PC-9 (cell line): ENCODE measurements at regions not wholly inside any gene's neighbourhood (a gene's known extent, or its start where the extent isn't known, plus 50 kb on each side); places are given as distances from the start of the nearest gene placed in this dataset.
"Not testable (repeated sequence)": the region's sequence is repeated elsewhere in the genome, so short reads cannot be mapped to it uniquely, and the experiment has no call there.

ENCODE experiments used
- BruUV-seq: library from RNA; stranded (reverse); fragments of 400-500 nt; replicated peaks from 2 replicates; lab custom pipeline; 2021; lab: Mats Ljungman, UMichigan
- CTCF ChIA-PET: fragments of 300-600 bp; sonication (Branson Sonifier 250); formaldehyde crosslinking; loops from one replicate; lab custom pipeline; 2022; ENCODE audit warnings: antibody characterized with exemption; lab: Charles Lee
- POLR2A ChIA-PET: fragments of 300-600 bp; sonication (Branson Sonifier 250); formaldehyde crosslinking; loops from one replicate; lab custom pipeline; 2022; ENCODE audit warnings: antibody characterized with exemption; ENCODE audit not compliant: unreplicated experiment; lab: Charles Lee
- DNase-seq, 2 experiments: peaks; one replicate each; pipeline versions ENCODE4 v3.0.0 to v3.0.0-alpha.2; 2015 to 2022; ENCODE audit warnings: mixed read lengths in 1 of 2
- H2AFZ ChIP-seq: fragments of 200-600 bp; sonication (generic); 2 replicates; pipeline ENCODE4 v1.8.1; 2017; ENCODE audit warnings: antibody characterized with exemption
- H3F3A ChIP-seq: fragments of 200-600 bp; sonication (generic); 2 replicates; pipeline ENCODE4 v1.8.1; 2017; ENCODE audit warnings: antibody characterized with exemption, mild to moderate bottlenecking, low read depth; ENCODE audit not compliant: insufficient read depth
- H3K27ac ChIP-seq: fragments of 200-600 bp; sonication (generic); 2 replicates; pipeline ENCODE4 v1.6.1; 2016; ENCODE audit warnings: mixed run types
- H3K27me3 ChIP-seq: fragments of 200-600 bp; sonication (generic); 2 replicates; pipeline ENCODE4 v1.6.1; 2016; ENCODE audit warnings: low read depth, mixed run types; ENCODE audit not compliant: insufficient read depth
- H3K36me3 ChIP-seq: fragments of 200-600 bp; sonication (generic); 2 replicates; pipeline ENCODE4 v1.6.1; 2016; ENCODE audit warnings: low read depth, mixed run types
- H3K4me1 ChIP-seq: fragments of 200-600 bp; sonication (generic); replicated peaks from 2 replicates; pipeline ENCODE4 v1.6.1; 2016; ENCODE audit warnings: mixed run types; ENCODE audit not compliant: insufficient read depth
- H3K4me2 ChIP-seq: fragments of 200-600 bp; sonication (generic); 2 replicates; pipeline ENCODE4 v1.6.1; 2017; ENCODE audit warnings: mixed run types
- H3K4me3 ChIP-seq: fragments of 200-600 bp; sonication (generic); 2 replicates; pipeline ENCODE4 v1.6.1; 2016; ENCODE audit warnings: mixed run types
- H3K79me2 ChIP-seq: fragments of 200-600 bp; sonication (generic); 2 replicates; pipeline ENCODE4 v1.6.1; 2017; ENCODE audit warnings: low read depth, mixed run types
- H3K9me2 ChIP-seq: fragments of 200-600 bp; sonication (generic); 2 replicates; pipeline ENCODE4 v1.8.1; 2017; ENCODE audit warnings: mild to moderate bottlenecking; ENCODE audit not compliant: insufficient read depth
- H3K9me3 ChIP-seq: fragments of 200-600 bp; sonication (generic); 2 replicates; pipeline ENCODE4 v1.8.1; 2016; ENCODE audit warnings: low read depth; ENCODE audit not compliant: insufficient read depth
- H4K20me1 ChIP-seq: fragments of 200-600 bp; sonication (generic); 2 replicates; pipeline ENCODE4 v1.8.1; 2017; ENCODE audit not compliant: insufficient read depth
- CTCF ChIP-seq: fragments of 200-600 bp; sonication (generic); conservative IDR thresholded peaks from 2 replicates; pipeline ENCODE4 v1.6.1; 2017; ENCODE audit warnings: mixed run types, antibody characterized with exemption, mild to moderate bottlenecking, moderate library complexity
- EZH2 ChIP-seq: fragments of 200-600 bp; sonication (generic); IDR thresholded peaks from 2 replicates; pipeline ENCODE4 v1.8.0; 2017; ENCODE audit warnings: antibody characterized with exemption, low read depth
- intact Hi-C: fragments of 100-400 bp; cut with micrococcal nuclease; formaldehyde crosslinking; loops from one replicate; pipeline ENCODE4 v1.10.0; 2022; ENCODE audit not compliant: unreplicated experiment

- no peaks in the 10 kb centered on the region for H3K9me2 ChIP-seq
- no peaks in the 10 kb centered on the region for H3K36me3 ChIP-seq
- intact Hi-C loops, result no loop called here
- CTCF ChIA-PET, result no interaction called here
- H3K79me2 ChIP-seq, result no peaks in the 10 kb centered on the region
- no peaks in the 10 kb centered on the region for H3K9me3 ChIP-seq
- BruUV-seq, result no TSS peak
- no peak overlapping the region for H3K27ac ChIP-seq
- H3K4me1 ChIP-seq, result no peaks in the 10 kb centered on the region
- H4K20me1 ChIP-seq, result no peaks in the 10 kb centered on the region
- H3F3A ChIP-seq, result no peaks in the 10 kb centered on the region
- no peaks in the 10 kb centered on the region for H3K27me3 ChIP-seq
- H3K4me3 ChIP-seq, result no peak overlapping the region
- DNase-seq, result no peak
- H3K4me2 ChIP-seq, result no peak overlapping the region
- no peak for TF ChIP-seq EZH2
- TF ChIP-seq CTCF, result no peak
- POLR2A ChIA-PET, result no interaction called here
- H2AFZ ChIP-seq, result no peak overlapping the region
Observed at GRCh38 chr1:81509594-81509993, 291.1 kb upstream of the ADGRL2 start.

GRCh38 chr1:81506699-81507098, 294.0 kb upstream of the ADGRL2 start:
- no peaks in the 10 kb centered on the region for H3K4me1 ChIP-seq
- no peak for DNase-seq
- no peaks in the 10 kb centered on the region for H3K36me3 ChIP-seq
- no peaks in the 10 kb centered on the region for H3F3A ChIP-seq
- TF ChIP-seq EZH2 (no peak), CTCF (no peak)
- CTCF ChIA-PET, result no interaction called here
- H3K9me2 ChIP-seq, result no peaks in the 10 kb centered on the region
- no TSS peak for BruUV-seq
- intact Hi-C loops, result no loop called here
- POLR2A ChIA-PET, result no interaction called here
- H3K9me3 ChIP-seq, result no peaks in the 10 kb centered on the region
- no peaks in the 10 kb centered on the region for H3K27me3 ChIP-seq
- H3K27ac ChIP-seq, result no peak overlapping the region
- no peaks in the 10 kb centered on the region for H3K79me2 ChIP-seq
- no peak overlapping the region for H3K4me2 ChIP-seq
- no peaks in the 10 kb centered on the region for H4K20me1 ChIP-seq
- H2AFZ ChIP-seq, result no peak overlapping the region
- no peak overlapping the region for H3K4me3 ChIP-seq

GRCh38 chr1:81505831-81506230, 294.9 kb upstream of the ADGRL2 start:
- Histone ChIP-seq H4K20me1 (no peaks in the 10 kb centered on the region), H3K4me3 (no peak overlapping the region), H3F3A (no peaks in the 10 kb centered on the region), H3K79me2 (no peaks in the 10 kb centered on the region), H3K27me3 (no peaks in the 10 kb centered on the region), H3K27ac (no peak overlapping the region), H3K9me2 (no peaks in the 10 kb centered on the region), H3K4me2 (no peak overlapping the region), H3K4me1 (no peaks in the 10 kb centered on the region), H3K9me3 (no peaks in the 10 kb centered on the region), H3K36me3 (no peaks in the 10 kb centered on the region), H2AFZ (no peak overlapping the region)
- DNase-seq, result no peak
- ChIA-PET CTCF (no interaction called here), POLR2A (no interaction called here)
- intact Hi-C loops, result no loop called here
- TF ChIP-seq EZH2, result no peak
- TF ChIP-seq CTCF, result no peak
- BruUV-seq, result no TSS peak

- H3K9me3 ChIP-seq, H3K4me2 ChIP-seq, DNase-seq, H3K27me3 ChIP-seq, H3K79me2 ChIP-seq, BruUV-seq, POLR2A ChIA-PET, H3K4me3 ChIP-seq, H3F3A ChIP-seq, H4K20me1 ChIP-seq, CTCF ChIA-PET, H3K27ac ChIP-seq, H2AFZ ChIP-seq, H3K4me1 ChIP-seq, H3K9me2 ChIP-seq, H3K36me3 ChIP-seq, intact Hi-C loops: not testable (repeated sequence)
Observed at GRCh38 chr1:81504820-81505219, 295.9 kb upstream of the ADGRL2 start.

- H3K9me3 ChIP-seq, DNase-seq, H4K20me1 ChIP-seq, H3K27me3 ChIP-seq, H3K27ac ChIP-seq, intact Hi-C loops, POLR2A ChIA-PET, H3K9me2 ChIP-seq, BruUV-seq, H3K36me3 ChIP-seq, H2AFZ ChIP-seq, H3F3A ChIP-seq, H3K4me2 ChIP-seq, H3K4me3 ChIP-seq, H3K79me2 ChIP-seq, H3K4me1 ChIP-seq, CTCF ChIA-PET: not testable (repeated sequence)
Observed at GRCh38 chr1:81502705-81503104, 298.0 kb upstream of the ADGRL2 start.
